ENCODE measurements at regions not wholly inside any gene's neighbourhood (a gene's known extent, or its start where the extent isn't known, plus 50 kb on each side); places are given as distances from the start of the nearest gene placed in this dataset.

GRCh38 chr10:4004144-4004543, 219.1 kb upstream of the KLF6 start:
- no peak for DNase-seq

DNA sequence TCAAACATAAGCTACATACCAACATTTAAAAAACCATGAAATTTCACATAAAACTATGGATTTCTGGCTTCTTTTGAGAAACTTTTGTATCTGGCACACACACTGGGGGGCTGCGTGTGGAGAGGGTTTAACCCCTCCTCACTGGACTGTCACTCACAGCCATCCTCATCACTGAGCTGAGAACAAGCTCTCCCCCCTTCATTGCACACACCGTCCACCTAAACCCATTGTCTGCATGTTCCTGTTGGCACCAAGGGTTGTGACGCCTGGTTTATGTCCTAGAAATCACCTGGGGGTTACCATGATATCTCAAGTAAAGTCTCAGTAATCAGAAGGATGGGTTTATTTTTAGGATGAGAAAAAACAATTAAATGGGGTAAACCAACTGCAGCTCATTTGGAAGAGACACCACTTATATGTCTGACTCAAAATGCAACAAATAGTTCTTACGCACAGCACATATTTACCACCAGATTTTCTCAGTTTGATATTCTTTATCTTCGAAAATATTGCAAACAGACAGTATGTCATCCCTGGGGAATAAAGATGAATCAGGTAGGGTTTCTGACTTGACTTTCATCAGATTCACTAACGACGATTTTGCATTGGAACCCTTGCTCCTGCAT, 218.5 kb upstream of the KLF6 start:
- no peak for DNase-seq

GRCh38 chr10:4001811-4002210, 216.8 kb upstream of the KLF6 start:
- DNase-seq = no peak

DNA sequence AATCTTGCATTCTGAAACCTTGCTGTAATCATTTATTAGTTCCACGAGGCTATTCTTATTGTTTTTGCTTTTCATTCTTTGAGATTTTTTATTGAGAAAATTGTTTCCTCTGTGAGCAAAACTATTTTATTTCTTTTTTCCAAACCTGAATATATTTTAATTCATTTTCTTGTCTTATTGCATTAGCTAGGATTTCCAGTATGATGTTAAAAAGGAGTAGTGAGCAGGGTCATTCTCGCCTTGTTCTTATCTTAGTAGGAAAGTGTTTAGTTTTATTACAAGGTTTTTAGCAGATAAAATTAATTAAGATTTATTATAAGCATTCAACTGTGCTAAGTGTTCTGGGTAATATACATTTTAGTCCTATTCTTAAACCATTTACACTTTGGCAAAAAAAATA, 214.6 kb upstream of the KLF6 start:
- DNase-seq = no peak

GRCh38 chr10:3996697-3997096, 211.7 kb upstream of the KLF6 start:
- no peak for DNase-seq

GRCh38 chr10:3995302-3996210, 210.5 kb upstream of the KLF6 start:
- peak; percentile 83 for DNase-seq

DNA sequence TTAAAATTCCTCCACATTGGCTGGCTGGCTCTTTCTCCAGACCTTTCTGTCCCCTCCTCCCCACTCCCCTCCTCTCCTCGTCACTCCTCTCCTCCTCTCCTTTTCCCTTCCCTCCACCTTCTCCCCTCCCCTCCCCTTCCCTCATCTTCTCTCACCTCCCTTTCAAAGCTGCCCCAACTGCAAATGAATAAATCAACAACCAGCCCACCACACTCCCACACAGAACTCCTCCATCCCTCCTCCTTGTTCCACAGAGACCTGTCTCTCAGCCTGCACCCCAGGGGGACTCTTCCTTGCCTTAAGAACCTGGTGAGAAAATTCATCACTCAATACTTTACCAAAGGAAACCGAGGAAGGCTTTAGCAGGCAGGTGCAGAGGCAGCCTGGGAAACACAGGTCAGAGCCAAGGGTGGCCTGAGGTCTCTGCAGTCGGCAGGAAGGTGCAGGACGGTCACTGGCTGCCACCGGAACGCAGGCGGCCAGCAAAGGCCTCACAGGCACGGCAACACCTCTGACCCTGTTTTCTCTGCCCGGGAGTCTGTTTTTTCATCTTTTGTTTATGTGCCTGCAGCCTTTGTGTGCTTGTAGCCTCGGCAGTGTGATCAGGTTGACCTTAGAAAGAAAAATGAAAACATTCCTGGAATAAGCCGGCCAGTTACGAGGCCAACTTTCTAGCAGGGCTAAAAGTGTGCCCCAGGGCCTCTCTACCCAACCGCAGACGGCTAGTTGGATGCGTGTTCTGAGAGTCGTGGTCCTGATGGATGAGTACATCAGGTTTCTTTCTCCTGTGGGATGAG, 207.6 kb upstream of the KLF6 start:
- DNase-seq = no peak

GRCh38 chr10:3990307-3990706, 205.3 kb upstream of the KLF6 start:
- no peak for DNase-seq

DNA sequence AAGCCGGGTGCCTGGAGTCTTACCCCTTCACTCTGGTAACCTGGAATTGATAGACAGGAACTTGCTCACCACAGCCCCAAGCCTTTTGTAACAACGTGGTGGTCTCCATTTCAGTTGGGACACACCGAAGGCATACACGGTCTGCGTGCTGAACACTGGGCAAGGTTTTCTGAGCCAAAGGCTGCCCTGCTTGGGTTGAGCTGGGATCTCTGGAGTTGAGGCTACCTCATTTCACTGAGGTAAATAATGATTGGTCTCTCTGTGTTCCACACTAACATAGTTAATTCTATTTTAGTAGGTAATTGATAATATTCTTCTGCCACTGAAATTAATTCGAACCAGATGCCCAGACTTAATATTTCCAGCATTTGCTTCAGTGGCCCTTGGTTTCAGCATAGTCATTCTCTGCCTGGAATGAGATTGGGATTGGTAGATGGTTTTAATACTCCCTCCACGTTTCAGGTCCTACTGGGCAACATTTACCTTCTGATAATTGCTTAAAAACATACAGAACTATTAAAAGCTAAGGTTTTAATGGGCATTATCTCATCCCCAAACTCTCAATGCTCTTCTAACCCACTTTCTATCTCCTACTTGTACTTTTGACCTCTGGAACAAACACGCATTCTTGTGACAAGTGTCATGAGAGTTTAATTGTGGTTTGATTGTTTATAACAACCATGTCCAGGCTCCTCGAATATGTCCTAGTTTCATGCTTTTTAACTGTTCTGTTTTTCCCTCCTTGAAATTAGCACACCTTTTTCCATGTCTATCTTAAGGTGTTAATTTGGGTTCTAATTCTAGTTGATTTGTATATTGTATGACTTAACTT, 202.3 kb upstream of the KLF6 start:
- peak; percentile 65 for DNase-seq

- DNase-seq = no peak
These were observed 201.6 kb upstream of the KLF6 start for GRCh38 chr10:3986493-3987142.

DNA sequence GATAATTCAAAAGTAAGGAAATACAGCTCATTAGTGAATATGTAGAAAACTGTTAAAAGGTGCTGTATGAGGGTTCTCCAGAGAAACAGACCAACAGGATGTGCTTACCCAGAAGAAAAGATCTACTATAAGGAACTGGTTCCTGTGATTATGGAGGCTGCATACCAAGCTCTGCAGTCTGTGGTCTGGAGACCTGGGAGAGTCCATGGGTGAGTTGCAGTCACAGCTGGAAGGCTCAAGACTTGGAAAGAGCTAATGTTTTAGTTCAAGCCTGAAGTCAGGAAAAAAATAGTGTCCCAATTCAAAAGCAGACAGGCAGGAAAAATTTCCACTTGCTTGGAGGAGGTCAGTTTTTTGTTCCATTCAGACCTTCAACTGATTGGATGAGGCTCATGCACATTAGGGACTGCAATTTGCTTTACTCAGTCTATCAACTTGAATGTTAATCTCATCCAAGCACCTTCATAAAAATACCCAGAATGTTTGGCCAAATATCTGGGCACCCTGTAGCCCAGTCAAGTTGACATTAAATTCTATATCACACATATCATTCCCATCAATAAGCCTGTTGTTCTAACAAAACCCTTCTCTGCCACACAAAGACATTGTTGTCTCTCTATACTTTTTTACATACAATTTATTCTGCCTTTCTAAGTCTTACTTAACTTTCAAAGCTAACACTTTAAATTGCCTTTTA, 197.9 kb upstream of the KLF6 start:
- no peak for DNase-seq

- DNase-seq = no peak
These were observed 196.3 kb upstream of the KLF6 start for GRCh38 chr10:3981300-3981699.

- DNase-seq = no peak
These were observed 195.7 kb upstream of the KLF6 start for GRCh38 chr10:3980660-3981059.

DNA sequence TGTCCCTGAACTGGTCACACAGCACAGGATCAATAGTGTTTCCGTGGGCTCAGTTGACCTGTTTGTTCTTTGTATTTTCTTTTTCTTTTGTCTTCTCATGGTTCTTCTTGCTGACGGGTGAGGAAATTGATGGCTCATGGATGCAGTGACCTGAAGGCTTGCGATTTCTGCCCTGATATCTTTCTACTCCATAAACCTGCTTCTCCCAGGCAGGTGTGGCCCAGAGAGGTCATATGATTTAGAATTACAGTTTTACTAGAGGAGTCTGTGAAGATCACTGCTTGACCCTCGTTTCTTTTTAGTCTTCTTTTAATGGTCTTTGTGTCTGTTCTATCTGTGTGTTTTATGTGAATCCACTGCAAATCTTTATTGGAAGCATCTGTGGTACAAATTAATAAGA, 195.1 kb upstream of the KLF6 start:
- no peak for DNase-seq

DNA sequence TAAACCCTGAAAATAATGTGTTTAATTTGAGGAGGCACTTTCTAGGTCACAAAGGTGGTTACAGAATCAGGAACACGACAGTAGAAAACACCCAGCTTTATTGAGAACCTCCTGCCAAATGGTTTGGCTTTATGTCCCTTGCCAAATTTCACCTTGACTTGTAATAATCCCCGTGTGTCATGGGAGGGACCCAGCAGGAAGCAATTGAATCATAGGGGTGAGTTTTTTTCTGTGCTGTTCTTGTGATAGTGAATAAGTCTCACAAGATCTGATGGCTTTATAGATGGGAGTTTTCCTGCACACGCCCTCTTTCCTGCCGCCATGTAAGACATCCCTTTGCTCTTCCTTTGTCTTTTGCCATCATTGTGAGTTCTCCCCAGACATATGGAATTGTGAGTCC, 193.8 kb upstream of the KLF6 start:
- no peak for DNase-seq

DNA sequence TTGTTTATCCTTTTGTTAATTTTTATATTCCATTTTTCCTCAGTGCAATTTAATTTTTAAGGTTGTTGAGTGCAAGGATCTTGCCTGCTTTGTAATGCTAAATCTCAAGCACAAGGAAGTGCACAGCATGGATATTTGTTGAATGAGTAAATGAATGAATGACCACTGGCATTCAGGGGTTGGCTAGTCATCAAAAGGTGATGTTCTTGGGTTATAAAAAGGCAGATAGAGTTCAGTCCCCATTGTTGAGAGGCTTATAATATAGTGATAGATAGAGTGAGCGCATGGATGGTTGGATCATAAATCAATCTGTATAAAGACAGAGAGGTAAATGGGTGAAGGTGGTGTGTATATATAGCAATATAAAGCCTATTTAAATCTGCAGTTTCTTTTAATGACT, 193.2 kb upstream of the KLF6 start:
- peak; percentile 45 for DNase-seq

GRCh38 chr10:3977761-3978160, 192.8 kb upstream of the KLF6 start:
- DNase-seq = no peak

DNA sequence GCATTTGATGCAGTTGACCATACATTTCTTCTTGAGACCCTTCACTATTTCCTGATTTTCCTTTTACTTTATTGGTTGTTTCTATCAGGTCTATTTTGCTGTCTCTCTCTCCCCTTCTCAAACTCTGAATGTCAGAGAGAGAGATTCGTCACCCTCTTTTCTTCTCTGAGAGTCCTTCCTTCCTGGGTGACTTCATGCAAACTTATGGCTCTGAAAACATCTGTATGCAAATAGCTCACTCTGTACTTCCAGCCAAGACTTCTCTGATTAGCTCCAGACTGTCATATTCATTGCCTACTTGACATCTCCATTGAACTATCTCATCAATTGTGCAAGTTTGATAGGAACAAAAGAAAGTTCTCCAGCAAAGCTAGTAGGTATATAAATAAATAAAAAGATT, 191.7 kb upstream of the KLF6 start:
- DNase-seq = no peak

- DNase-seq = no peak
These were observed 191.2 kb upstream of the KLF6 start for GRCh38 chr10:3976171-3976570.

DNA sequence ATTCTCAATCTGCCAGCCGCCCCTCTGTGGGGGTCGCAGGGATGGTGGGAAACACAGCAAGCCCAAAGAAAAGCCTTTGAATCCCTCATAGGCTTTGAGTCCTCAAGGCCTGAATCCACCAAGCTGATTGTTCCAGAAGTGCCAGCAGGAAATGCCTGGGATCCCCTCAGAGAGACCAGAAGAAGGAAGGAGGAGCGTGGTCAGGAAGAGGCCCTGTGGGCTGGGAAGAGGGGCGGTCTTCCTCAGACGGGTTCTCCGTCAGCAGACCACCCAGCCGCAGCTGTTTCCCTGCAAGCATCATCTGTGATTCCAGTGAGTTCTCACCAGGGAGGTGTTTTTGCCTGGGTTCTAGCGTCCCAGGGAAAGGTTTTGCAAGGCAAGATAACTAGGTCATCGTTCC, 190.0 kb upstream of the KLF6 start:
- DNase-seq = no peak

GRCh38 chr10:3972460-3973301, 187.7 kb upstream of the KLF6 start:
- DNase-seq = no peak

All from fibroblast of skin of right quadriceps (primary cell).